GM12873 (cell line): ENCODE measurements at regions not wholly inside any gene's neighbourhood (a gene's known extent, or its start where the extent isn't known, plus 50 kb on each side); places are given as distances from the start of the nearest gene placed in this dataset.

ENCODE experiments used
- CTCF ChIP-seq: IDR thresholded peaks from 2 replicates; pipeline ENCODE4 v1.5.1; 2012; ENCODE audit warnings: low read depth, mild to moderate bottlenecking, moderate library complexity, low read length, control low read depth; ENCODE audit not compliant: insufficient read depth; ENCODE audit errors: missing control alignments

- TF ChIP-seq CTCF = no peak
Observed at GRCh38 chr5:124182133-124182532, 564.3 kb downstream of the ZNF608 start.

- TF ChIP-seq CTCF = no peak
Observed at GRCh38 chr5:124180875-124181461, 565.5 kb downstream of the ZNF608 start.

GRCh38 chr5:124180299-124180874 lies 566.1 kb downstream of the ZNF608 start:
- TF ChIP-seq CTCF = no peak

GRCh38 chr5:124179819-124180218 lies 566.6 kb downstream of the ZNF608 start:
- no peak for TF ChIP-seq CTCF

- no peak for TF ChIP-seq CTCF
Observed at GRCh38 chr5:124178050-124178449, 568.4 kb downstream of the ZNF608 start.

GRCh38 chr5:124176692-124177091 lies 569.7 kb downstream of the ZNF608 start:
- no peak for TF ChIP-seq CTCF

GRCh38 chr5:124173386-124173785 lies 573.1 kb downstream of the ZNF608 start:
- no peak for TF ChIP-seq CTCF
